ENCODE measurements at regions not wholly inside any gene's neighbourhood (a gene's known extent, or its start where the extent isn't known, plus 50 kb on each side); places are given as distances from the start of the nearest gene placed in this dataset.

GRCh38 chr20:19937218-19937617 lies 79.9 kb upstream of the NAA20 start:
- TF ChIP-seq CTCF (IDR thresholded peaks at IDR 0.05; ENCODE audit: borderline replicate concordance, extremely low read depth, low read length, poor library complexity, severe bottlenecking) = no peak
- TF ChIP-seq EZH2 (IDR thresholded peaks at IDR 0.05; ENCODE audit: borderline replicate concordance, low read depth, low read length, severe bottlenecking) = no peak

All from DND-41 (cell line).